ENCODE measurements at regions not wholly inside any gene's neighbourhood (a gene's known extent, or its start where the extent isn't known, plus 50 kb on each side); places are given as distances from the start of the nearest gene placed in this dataset.

DNA sequence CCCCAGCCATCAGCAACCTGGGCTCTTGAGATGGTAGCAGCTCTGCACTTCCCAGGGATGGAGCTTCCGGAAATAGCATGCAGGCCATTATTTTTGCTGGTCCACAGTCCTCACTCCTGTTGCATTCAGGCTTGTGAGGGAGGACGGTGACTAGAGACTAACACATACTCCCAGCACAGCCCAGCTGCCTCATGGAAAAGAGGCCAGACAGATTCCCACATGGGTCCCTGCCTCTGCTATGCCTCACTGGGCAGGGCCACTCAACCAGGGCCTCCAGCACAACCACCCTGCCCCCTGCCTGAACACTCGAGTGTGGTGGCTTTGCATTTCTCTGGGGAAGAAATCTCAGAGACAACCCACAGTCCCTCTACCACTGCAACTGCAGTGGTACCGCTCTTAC, 1195.1 kb downstream of the PCDH18 start:
- TF ChIP-seq, protein P1, sequence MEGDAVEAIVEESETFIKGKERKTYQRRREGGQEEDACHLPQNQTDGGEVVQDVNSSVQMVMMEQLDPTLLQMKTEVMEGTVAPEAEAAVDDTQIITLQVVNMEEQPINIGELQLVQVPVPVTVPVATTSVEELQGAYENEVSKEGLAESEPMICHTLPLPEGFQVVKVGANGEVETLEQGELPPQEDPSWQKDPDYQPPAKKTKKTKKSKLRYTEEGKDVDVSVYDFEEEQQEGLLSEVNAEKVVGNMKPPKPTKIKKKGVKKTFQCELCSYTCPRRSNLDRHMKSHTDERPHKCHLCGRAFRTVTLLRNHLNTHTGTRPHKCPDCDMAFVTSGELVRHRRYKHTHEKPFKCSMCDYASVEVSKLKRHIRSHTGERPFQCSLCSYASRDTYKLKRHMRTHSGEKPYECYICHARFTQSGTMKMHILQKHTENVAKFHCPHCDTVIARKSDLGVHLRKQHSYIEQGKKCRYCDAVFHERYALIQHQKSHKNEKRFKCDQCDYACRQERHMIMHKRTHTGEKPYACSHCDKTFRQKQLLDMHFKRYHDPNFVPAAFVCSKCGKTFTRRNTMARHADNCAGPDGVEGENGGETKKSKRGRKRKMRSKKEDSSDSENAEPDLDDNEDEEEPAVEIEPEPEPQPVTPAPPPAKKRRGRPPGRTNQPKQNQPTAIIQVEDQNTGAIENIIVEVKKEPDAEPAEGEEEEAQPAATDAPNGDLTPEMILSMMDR (IDR thresholded peaks at IDR 0.05; ENCODE audit: low read depth, low read length) = no peak
- DNase-seq (ENCODE audit: extremely low read depth, low read depth) = no peak

DNA sequence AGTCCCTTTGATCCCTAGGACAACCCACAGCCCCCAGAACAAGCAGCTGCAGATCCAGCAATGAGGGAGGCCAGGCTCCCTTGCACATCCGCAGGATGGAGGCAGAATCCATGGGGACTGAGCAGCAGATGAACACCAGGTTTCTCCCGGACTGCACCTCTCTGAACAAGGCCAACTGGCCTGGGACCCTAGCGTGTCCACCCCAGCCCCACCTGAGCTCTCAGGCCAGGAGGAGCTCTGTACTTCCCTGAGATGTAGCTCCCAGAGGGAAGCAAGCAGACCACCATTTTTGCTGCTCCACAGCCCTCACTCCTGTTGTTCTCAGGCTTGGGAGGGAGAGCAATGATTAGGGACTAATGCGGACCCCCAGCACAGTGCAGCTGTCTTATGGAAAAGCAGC, 1195.8 kb downstream of the PCDH18 start:
- DNase-seq (ENCODE audit: extremely low read depth, low read depth) = no peak
- TF ChIP-seq, protein P1 (IDR thresholded peaks at IDR 0.05; ENCODE audit: low read depth, low read length) = no peak

DNA sequence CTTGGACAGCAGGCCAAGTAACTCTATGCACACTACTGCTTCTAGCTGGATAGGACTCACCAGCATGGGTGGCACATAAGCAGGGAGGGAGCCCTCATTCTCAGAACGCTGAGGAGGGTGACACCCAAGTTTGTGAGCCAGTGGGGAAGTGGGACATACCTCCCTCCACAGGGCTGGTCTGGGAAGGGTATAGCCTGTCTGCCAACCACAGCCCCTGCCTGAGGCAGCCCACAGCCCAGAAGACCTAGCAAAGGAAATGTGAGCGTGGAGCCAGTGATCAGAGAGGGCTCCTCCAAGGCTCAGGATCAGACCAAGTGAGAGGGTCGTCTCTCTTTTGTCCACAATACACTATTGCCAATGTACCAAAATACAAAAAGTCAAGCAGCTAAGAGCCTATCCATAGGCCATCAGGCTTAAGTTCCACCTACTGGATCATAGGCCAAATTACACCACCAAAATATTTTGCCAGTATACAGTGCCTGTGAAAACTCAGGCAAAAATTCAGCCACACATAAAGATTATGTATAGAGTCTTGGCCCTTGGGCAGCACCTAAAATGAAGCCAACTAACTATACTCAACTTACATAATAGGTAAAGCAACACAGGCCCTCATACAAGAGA, 1203.1 kb downstream of the PCDH18 start:
- TF ChIP-seq, protein P1 (IDR thresholded peaks at IDR 0.05; ENCODE audit: low read depth, low read length) = no peak
- no peak for DNase-seq (ENCODE audit: extremely low read depth, low read depth)

DNA sequence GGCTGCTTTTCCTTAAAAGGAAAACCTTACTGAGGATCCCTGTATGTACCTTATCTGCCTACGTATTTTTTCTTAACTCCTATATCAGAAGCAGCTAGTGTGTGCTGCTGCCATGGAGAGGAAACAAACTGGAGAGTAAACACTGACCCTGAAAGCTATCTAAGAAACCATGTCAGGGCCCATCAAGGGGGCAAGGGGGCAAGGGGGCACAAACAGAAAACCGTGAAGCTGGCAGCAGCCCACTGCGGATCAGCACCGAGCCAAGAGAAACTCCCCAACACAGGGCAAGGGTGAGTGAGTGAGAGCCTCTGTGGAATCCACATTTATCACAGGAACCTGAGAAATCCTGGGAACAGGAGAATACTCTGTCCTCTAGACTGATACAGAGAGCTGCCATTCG, 1204.2 kb downstream of the PCDH18 start:
- TF ChIP-seq, protein P1 (IDR thresholded peaks at IDR 0.05; ENCODE audit: low read depth, low read length) = no peak
- no peak for DNase-seq (ENCODE audit: extremely low read depth, low read depth)

DNA sequence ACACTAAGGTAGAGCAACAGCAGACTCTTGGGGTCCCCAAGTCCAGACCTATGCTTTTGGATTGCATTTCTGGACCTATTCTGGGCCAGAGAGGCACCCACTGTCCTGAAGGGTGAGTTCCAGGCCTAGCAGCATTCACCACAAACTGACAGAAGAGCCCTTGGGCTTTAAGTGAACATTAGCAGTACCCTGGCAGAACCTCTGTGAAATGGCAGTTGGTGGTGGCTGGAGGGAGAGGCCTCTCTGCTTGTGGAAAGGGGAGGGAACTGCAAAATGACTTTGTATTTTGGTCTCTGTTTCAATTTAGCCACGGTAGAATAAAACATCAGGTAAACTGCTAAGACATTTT, 1211.9 kb downstream of the PCDH18 start:
- TF ChIP-seq, protein P1 (IDR thresholded peaks at IDR 0.05; ENCODE audit: low read depth, low read length) = no peak
- no peak for DNase-seq (ENCODE audit: extremely low read depth, low read depth)

DNA sequence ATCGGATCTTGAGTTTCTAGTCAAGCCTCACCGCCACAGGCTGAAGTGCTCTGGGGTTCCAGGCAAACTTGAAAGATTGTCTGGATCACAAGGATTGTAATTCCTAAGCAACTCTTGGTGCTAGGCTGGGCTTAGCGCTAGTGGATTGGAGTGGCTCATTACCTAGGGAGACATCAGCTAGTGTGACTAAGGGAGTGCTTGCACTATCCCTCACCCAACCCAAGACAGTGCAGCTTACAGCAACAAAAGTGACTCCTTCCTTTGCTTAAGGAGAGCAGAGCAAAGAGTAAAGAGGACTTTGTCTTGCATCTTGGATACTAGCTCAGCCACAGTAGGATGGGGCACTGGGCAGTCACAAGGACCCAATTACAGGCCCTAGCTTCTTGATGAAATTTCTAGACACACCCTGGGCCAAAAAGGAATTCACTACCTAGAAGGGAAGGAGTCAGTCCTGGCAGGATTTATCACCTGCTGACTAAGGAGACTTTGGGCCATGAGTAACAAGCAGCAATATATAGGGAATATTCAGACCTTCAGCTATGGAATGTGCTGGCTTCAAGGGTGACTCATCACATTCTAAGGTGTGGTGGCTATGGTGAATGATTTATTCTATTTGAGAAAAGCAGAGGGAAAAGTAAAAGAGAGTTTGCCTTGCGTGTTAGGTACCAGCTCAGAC, 1212.4 kb downstream of the PCDH18 start:
- no peak for DNase-seq (ENCODE audit: extremely low read depth, low read depth)

DNA sequence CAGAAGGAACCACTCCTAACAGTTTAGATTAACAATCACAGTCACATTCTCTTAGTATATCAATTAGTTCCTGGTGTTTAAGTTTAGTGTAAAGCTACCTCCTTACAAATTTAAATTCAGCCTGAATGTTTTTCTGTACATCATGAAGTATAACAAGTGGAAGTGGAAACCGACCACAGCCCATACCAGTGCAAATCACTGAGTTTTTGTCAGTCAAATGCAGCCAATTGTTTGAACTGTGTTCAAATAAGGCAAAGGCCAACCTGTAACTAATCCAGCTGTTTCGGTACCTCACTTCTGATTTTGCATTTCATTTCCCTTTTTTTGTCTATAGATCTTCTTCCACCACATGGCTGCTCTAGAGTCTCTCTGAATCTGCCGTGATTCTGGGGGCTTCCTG, 1215.3 kb downstream of the PCDH18 start:
- TF ChIP-seq, protein P1 (IDR thresholded peaks at IDR 0.05; ENCODE audit: low read depth, low read length) = no peak
- DNase-seq (ENCODE audit: extremely low read depth, low read depth) = no peak

More for the DNA sequence above, 1212.4 kb downstream of the PCDH18 start:
- TF ChIP-seq, protein P1 (IDR thresholded peaks at IDR 0.05; ENCODE audit: low read depth, low read length) = no peak

All from AG09319 (cell line).